ENCODE measurements at regions not wholly inside any gene's neighbourhood (a gene's known extent, or its start where the extent isn't known, plus 50 kb on each side); places are given as distances from the start of the nearest gene placed in this dataset.

- Histone ChIP-seq H2AFZ (replicated peaks; ENCODE audit: low read length, poor library complexity) (peak overlapping the region; percentile 84), H2AK5ac (ENCODE audit: low read depth, low read length) (peak overlapping the region; percentile 35), H3K36me3 (ENCODE audit: control insufficient read depth, insufficient read depth, low read length) (no peaks in the 10 kb centered on the region), H2BK20ac (ENCODE audit: low read depth, low read length) (no peak overlapping the region), H2BK15ac (ENCODE audit: low read depth, low read length) (no peak overlapping the region), H3K9me3 (ENCODE audit: control insufficient read depth, insufficient read depth, low read length) (peaks cover 4% of the 10 kb centered on the region; the same call in 1 of the 2 replicates), H4K5ac (ENCODE audit: low read depth, low read length) (peak overlapping the region; percentile 55; the same call in 1 of the 2 replicates), H3K9ac (ENCODE audit: low read depth, low read length) (no peak overlapping the region), H4K20me1 (ENCODE audit: insufficient read depth, low read length) (no peaks in the 10 kb centered on the region), H2BK120ac (ENCODE audit: low read depth, low read length) (peak overlapping the region; percentile 22; the same call in 1 of the 2 replicates), H3K18ac (ENCODE audit: low read depth, low read length) (no peak overlapping the region), H4K91ac (ENCODE audit: insufficient read depth, low read depth, low read length) (no peak overlapping the region; the same call in 1 of the 2 replicates), H3K4ac (ENCODE audit: low read depth, low read length) (peak overlapping the region; percentile 57), H3K27ac (ENCODE audit: insufficient read depth, low read length) (no peak overlapping the region), H3K4me2 (ENCODE audit: low read depth, low read length) (no peak overlapping the region), H3K4me1 (ENCODE audit: control insufficient read depth, insufficient read depth, low read length) (peaks cover 5% of the 10 kb centered on the region), H3K23ac (ENCODE audit: low read depth, low read length) (no peak overlapping the region; the same call in 1 of the 2 replicates), H2AK9ac (replicated peaks; ENCODE audit: low read depth, low read length, poor library complexity) (peak overlapping the region; percentile 81), H4K8ac (ENCODE audit: low read depth in 2 of 2, low read length in 2 of 2) (peak overlapping the region; percentile 16 to 69; a peak in 3 of 4 replicates), H3K79me1 (ENCODE audit: low read depth in 1 of 2, low read length in 2 of 2) (no peaks in the 10 kb centered on the region), H3K27me3 (ENCODE audit: control insufficient read depth, insufficient read depth, low read length) (no peaks in the 10 kb centered on the region), H3K4me3 (ENCODE audit: insufficient read depth, low read depth, low read length) (no peak overlapping the region), H3K14ac (replicated peaks; ENCODE audit: low read depth, low read length) (no peak overlapping the region), H3K9me1 (ENCODE audit: insufficient read depth, low read length) (peaks cover 5% of the 10 kb centered on the region), H2BK5ac (ENCODE audit: low read depth, low read length, poor library complexity, severe bottlenecking) (no peak overlapping the region), H3K56ac (ENCODE audit: extremely low read depth, insufficient read depth, low read length) (no peak overlapping the region)
- DNase-seq: no peak
- intact Hi-C loops (cut with micrococcal nuclease): no loop called here
- TF ChIP-seq SMC3 (IDR thresholded peaks at IDR 0.05; ENCODE audit: low read depth, low read length) (no peak), RCOR1 (IDR thresholded peaks at IDR 0.05; ENCODE audit: insufficient replicate concordance, low read length) (no peak), RAD21 (IDR thresholded peaks at IDR 0.05; ENCODE audit: low read length) (no peak), CTCF (conservative IDR thresholded peaks at IDR 0.05; ENCODE audit: low read depth, low read length) (no peak), POLR2A (IDR thresholded peaks at IDR 0.05; ENCODE audit: low read depth, low read length) (no peak), CEBPB (IDR thresholded peaks at IDR 0.05; ENCODE audit: low read depth, low read length) (no peak), RFX5 (IDR thresholded peaks at IDR 0.05; ENCODE audit: low read depth, low read length) (no peak), MAZ (IDR thresholded peaks at IDR 0.05; ENCODE audit: borderline replicate concordance, low read depth, low read length) (no peak), FOS (IDR thresholded peaks at IDR 0.05; ENCODE audit: low read depth, low read length) (no peak), NFE2L2 (IDR thresholded peaks at IDR 0.05; ENCODE audit: low read depth, low read length) (no peak), MAFK (IDR thresholded peaks at IDR 0.05; ENCODE audit: low read depth, low read length) (no peak), BHLHE40 (IDR thresholded peaks at IDR 0.05; ENCODE audit: low read depth, low read length) (no peak), ELK1 (IDR thresholded peaks at IDR 0.05; ENCODE audit: borderline replicate concordance, low read depth, low read length) (no peak)
- ATAC-seq (ENCODE audit: low read depth): no peak
- ChIA-PET CTCF (no interaction called here), POLR2A (ENCODE audit: unreplicated experiment) (no interaction called here)
- 100% methylated on average over 1 of the region's 11 CpGs; no CpG with 5 or more reads in 1 of the 2 experiments for WGBS, 2 experiments (ENCODE audit: extremely low coverage in 2 of 2, insufficient read length in 1 of 2)
- dilution Hi-C loops (cut with HindIII; ENCODE audit: low sequenced_read_pairs, unreplicated experiment): no loop called here
- no TSS peak for BruUV-seq (replicated peaks)
- in situ Hi-C loops (cut with MboI; ENCODE audit: low sequenced_read_pairs): no loop called here
These were observed 198.7 kb downstream of the C9orf50 start for GRCh38 chr9:129422032-129422842.
